ENCODE measurements at regions not wholly inside any gene's neighbourhood (a gene's known extent, or its start where the extent isn't known, plus 50 kb on each side); places are given as distances from the start of the nearest gene placed in this dataset.

- ChIA-PET POLR2A (no interaction called here), CTCF (no interaction called here)
- no peak overlapping the region for H3K4me3 Mint-ChIP-seq (ENCODE audit: unreplicated experiment)
- no peaks in the 10 kb centered on the region for H3K4me1 Mint-ChIP-seq (ENCODE audit: low read depth, unreplicated experiment)
- no TSS peak for BruUV-seq (replicated peaks)
- intact Hi-C loops (cut with micrococcal nuclease; ENCODE audit: unreplicated experiment) = no loop called here
- peaks cover 12% of the 10 kb centered on the region for H3K9me3 Mint-ChIP-seq (ENCODE audit: unreplicated experiment)
- Histone ChIP-seq H3K4me3 (ENCODE audit: low read depth, low read length) (no peak overlapping the region), H3K27me3 (replicated peaks; ENCODE audit: control insufficient read depth, insufficient read depth, low read length) (no peaks in the 10 kb centered on the region), H3K4me1 (peaks cover 28% of the 10 kb centered on the region), H3K9me3 (no peaks in the 10 kb centered on the region), H3K36me3 (ENCODE audit: control insufficient read depth, insufficient read depth, low read length) (no peaks in the 10 kb centered on the region)
- no peak for DNase-seq
- H3K27ac Mint-ChIP-seq (ENCODE audit: unreplicated experiment) = no peak overlapping the region
- TF ChIP-seq CTCF (IDR thresholded peaks at IDR 0.05; ENCODE audit: insufficient read depth in 1 of 2, low read depth in 1 of 2, low read length in 1 of 2, severe bottlenecking in 1 of 2, unreplicated experiment in 1 of 2) = no peak
- H3K27me3 Mint-ChIP-seq (ENCODE audit: insufficient read depth, unreplicated experiment) = no peaks in the 10 kb centered on the region
- H3K36me3 Mint-ChIP-seq (ENCODE audit: insufficient read depth, unreplicated experiment) = no peaks in the 10 kb centered on the region
These were observed 177.2 kb downstream of the POU4F1 start for GRCh38 chr13:78426183-78426582.

- POLR2A ChIA-PET = no interaction called here
These were observed 182.5 kb downstream of the POU4F1 start for GRCh38 chr13:78420814-78421213.

GRCh38 chr13:78413887-78414553 lies 189.3 kb downstream of the POU4F1 start:
- H3K27me3 Mint-ChIP-seq (ENCODE audit: insufficient read depth, unreplicated experiment) = peaks cover 9% of the 10 kb centered on the region
- POLR2A ChIA-PET = no interaction called here
- DNase-seq = no peak

More at GRCh38 chr13:78420814-78421213, 182.5 kb downstream of the POU4F1 start:
- no peak overlapping the region for H3K4me3 ChIP-seq (ENCODE audit: low read depth, low read length)
- no peaks in the 10 kb centered on the region for H3K9me3 ChIP-seq
- Mint-ChIP-seq H3K36me3 (ENCODE audit: insufficient read depth, unreplicated experiment) (no peaks in the 10 kb centered on the region), H3K27ac (ENCODE audit: unreplicated experiment) (no peak overlapping the region), H3K4me3 (ENCODE audit: unreplicated experiment) (no peak overlapping the region), H3K27me3 (ENCODE audit: insufficient read depth, unreplicated experiment) (peaks cover 2% of the 10 kb centered on the region), H3K4me1 (ENCODE audit: low read depth, unreplicated experiment) (no peaks in the 10 kb centered on the region), H3K9me3 (ENCODE audit: unreplicated experiment) (peaks cover 12% of the 10 kb centered on the region)
- no peaks in the 10 kb centered on the region for H3K36me3 ChIP-seq (ENCODE audit: control insufficient read depth, insufficient read depth, low read length)
- BruUV-seq (replicated peaks) = no TSS peak
- H3K27me3 ChIP-seq (replicated peaks; ENCODE audit: control insufficient read depth, insufficient read depth, low read length) = no peaks in the 10 kb centered on the region
- DNase-seq = no peak
- CTCF ChIA-PET = no interaction called here
- no peak for TF ChIP-seq CTCF (IDR thresholded peaks at IDR 0.05; ENCODE audit: insufficient read depth in 1 of 2, low read depth in 1 of 2, low read length in 1 of 2, severe bottlenecking in 1 of 2, unreplicated experiment in 1 of 2)
- H3K4me1 ChIP-seq = no peaks in the 10 kb centered on the region; the same call in 1 of the 2 replicates
- intact Hi-C loops (cut with micrococcal nuclease; ENCODE audit: unreplicated experiment) = no loop called here

More at GRCh38 chr13:78413887-78414553, 189.3 kb downstream of the POU4F1 start:
- intact Hi-C loops (cut with micrococcal nuclease; ENCODE audit: unreplicated experiment) = no loop called here
- CTCF ChIA-PET = no interaction called here
- Mint-ChIP-seq H3K36me3 (ENCODE audit: insufficient read depth, unreplicated experiment) (no peaks in the 10 kb centered on the region), H3K9me3 (ENCODE audit: unreplicated experiment) (no peaks in the 10 kb centered on the region), H3K4me1 (ENCODE audit: low read depth, unreplicated experiment) (no peaks in the 10 kb centered on the region), H3K27ac (ENCODE audit: unreplicated experiment) (no peak overlapping the region), H3K4me3 (ENCODE audit: unreplicated experiment) (no peak overlapping the region)
- no peaks in the 10 kb centered on the region for H3K36me3 ChIP-seq (ENCODE audit: control insufficient read depth, insufficient read depth, low read length)
- TF ChIP-seq CTCF (IDR thresholded peaks at IDR 0.05; ENCODE audit: insufficient read depth in 1 of 2, low read depth in 1 of 2, low read length in 1 of 2, severe bottlenecking in 1 of 2, unreplicated experiment in 1 of 2) = no peak
- H3K4me1 ChIP-seq = no peaks in the 10 kb centered on the region
- H3K9me3 ChIP-seq = no peaks in the 10 kb centered on the region
- BruUV-seq (replicated peaks) = no TSS peak
- H3K4me3 ChIP-seq (ENCODE audit: low read depth, low read length) = no peak overlapping the region
- H3K27me3 ChIP-seq (replicated peaks; ENCODE audit: control insufficient read depth, insufficient read depth, low read length) = no peaks in the 10 kb centered on the region
